ENCODE measurements at regions not wholly inside any gene's neighbourhood (a gene's known extent, or its start where the extent isn't known, plus 50 kb on each side); places are given as distances from the start of the nearest gene placed in this dataset.

- H3K4me1 Mint-ChIP-seq (ENCODE audit: unreplicated experiment), result no peaks in the 10 kb centered on the region
- H3K27ac Mint-ChIP-seq, result no peak overlapping the region
- DNase-seq (ENCODE audit: extremely low spot score, unreplicated experiment), result no peak
- no peaks in the 10 kb centered on the region for H3K36me3 Mint-ChIP-seq
- H3K9me3 Mint-ChIP-seq, result no peaks in the 10 kb centered on the region
- no peaks in the 10 kb centered on the region for H3K27me3 Mint-ChIP-seq
- TF ChIP-seq CTCF (conservative IDR thresholded peaks at IDR 0.05), result no peak
- no peak overlapping the region for H3K4me3 Mint-ChIP-seq
These were observed 229.4 kb downstream of the SI start for GRCh38 chr3:164848923-164849322.

- Mint-ChIP-seq H3K27me3 (no peaks in the 10 kb centered on the region), H3K27ac (no peak overlapping the region)
These were observed 232.6 kb downstream of the SI start for GRCh38 chr3:164845739-164846138.

GRCh38 chr3:164832216-164832615, 246.1 kb downstream of the SI start:
- no peaks in the 10 kb centered on the region for H3K36me3 Mint-ChIP-seq
- DNase-seq (ENCODE audit: extremely low spot score, unreplicated experiment), result no peak
- H3K4me1 Mint-ChIP-seq (ENCODE audit: unreplicated experiment), result peaks cover 7% of the 10 kb centered on the region
- H3K27me3 Mint-ChIP-seq, result no peaks in the 10 kb centered on the region
- TF ChIP-seq CTCF (conservative IDR thresholded peaks at IDR 0.05), result no peak
- no peak overlapping the region for H3K27ac Mint-ChIP-seq
- no peak overlapping the region for H3K4me3 Mint-ChIP-seq
- no peaks in the 10 kb centered on the region for H3K9me3 Mint-ChIP-seq

More at GRCh38 chr3:164845739-164846138, 232.6 kb downstream of the SI start:
- DNase-seq (ENCODE audit: extremely low spot score, unreplicated experiment), result no peak
- Mint-ChIP-seq H3K9me3 (no peaks in the 10 kb centered on the region), H3K36me3 (no peaks in the 10 kb centered on the region), H3K4me1 (ENCODE audit: unreplicated experiment) (no peaks in the 10 kb centered on the region), H3K4me3 (no peak overlapping the region)
- TF ChIP-seq CTCF (conservative IDR thresholded peaks at IDR 0.05), result no peak

- H3K36me3 Mint-ChIP-seq, result no peaks in the 10 kb centered on the region
- no peak for TF ChIP-seq CTCF (conservative IDR thresholded peaks at IDR 0.05)
These were observed 260.0 kb downstream of the SI start for GRCh38 chr3:164818318-164818717.

GRCh38 chr3:164814106-164814505, 264.2 kb downstream of the SI start:
- no peak for TF ChIP-seq CTCF (conservative IDR thresholded peaks at IDR 0.05)
- no peak for DNase-seq (ENCODE audit: extremely low spot score, unreplicated experiment)
- Mint-ChIP-seq H3K4me1 (ENCODE audit: unreplicated experiment) (no peaks in the 10 kb centered on the region), H3K9me3 (no peaks in the 10 kb centered on the region), H3K27me3 (no peaks in the 10 kb centered on the region), H3K36me3 (no peaks in the 10 kb centered on the region), H3K4me3 (no peak overlapping the region), H3K27ac (no peak overlapping the region)

More at GRCh38 chr3:164818318-164818717, 260.0 kb downstream of the SI start:
- no peaks in the 10 kb centered on the region for H3K4me1 Mint-ChIP-seq (ENCODE audit: unreplicated experiment)
- H3K27ac Mint-ChIP-seq, result no peak overlapping the region
- no peak overlapping the region for H3K4me3 Mint-ChIP-seq
- H3K9me3 Mint-ChIP-seq, result no peaks in the 10 kb centered on the region
- no peak for DNase-seq (ENCODE audit: extremely low spot score, unreplicated experiment)
- H3K27me3 Mint-ChIP-seq, result no peaks in the 10 kb centered on the region

GRCh38 chr3:164812042-164812441, 266.3 kb downstream of the SI start:
- Mint-ChIP-seq H3K9me3 (no peaks in the 10 kb centered on the region), H3K27me3 (no peaks in the 10 kb centered on the region), H3K27ac (no peak overlapping the region), H3K36me3 (no peaks in the 10 kb centered on the region), H3K4me3 (no peak overlapping the region), H3K4me1 (ENCODE audit: unreplicated experiment) (no peaks in the 10 kb centered on the region)
- no peak for TF ChIP-seq CTCF (conservative IDR thresholded peaks at IDR 0.05)
- DNase-seq (ENCODE audit: extremely low spot score, unreplicated experiment), result no peak
